SK-MEL-5 (cell line): ENCODE measurements at regions not wholly inside any gene's neighbourhood (a gene's known extent, or its start where the extent isn't known, plus 50 kb on each side); places are given as distances from the start of the nearest gene placed in this dataset.

ENCODE experiments used
- DNase-seq: peaks from one replicate; pipeline ENCODE4 v3.0.0-alpha.2; 2016; ENCODE audit warnings: low read depth, low spot score
- in situ Hi-C: cut with HindIII; loops from 2 replicates; pipeline ENCODE4 v1.10.0; 2016; ENCODE audit warnings: low sequenced_read_pairs, high pct_unique_total_duplicates, low pct_unique_long_range_greater_than_20kb

DNA sequence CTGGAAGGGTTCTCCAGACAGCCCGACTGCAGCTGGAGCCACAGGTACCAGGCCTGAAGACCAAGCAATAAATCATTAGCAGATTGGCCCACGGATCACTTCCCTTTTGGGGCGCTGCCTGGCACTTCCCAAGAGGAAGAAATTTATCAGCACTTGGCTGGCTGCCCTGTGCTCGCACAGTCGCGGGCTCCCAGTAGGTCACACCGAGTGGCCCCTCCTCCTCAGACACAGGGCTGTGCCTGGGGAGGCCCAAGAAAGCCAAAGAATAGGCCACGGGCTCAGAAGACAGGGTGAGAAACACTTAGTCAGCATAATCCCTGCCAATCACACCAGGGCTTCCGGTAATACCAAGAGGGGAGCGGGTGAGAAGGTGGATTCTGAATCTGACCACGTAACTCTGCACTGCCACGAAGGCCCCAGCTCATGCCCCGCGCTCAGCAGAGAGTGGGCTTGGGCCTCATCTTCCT, 115.7 kb upstream of the MSX2 start:
- no peak for DNase-seq
- in situ Hi-C loops = no loop called here

DNA sequence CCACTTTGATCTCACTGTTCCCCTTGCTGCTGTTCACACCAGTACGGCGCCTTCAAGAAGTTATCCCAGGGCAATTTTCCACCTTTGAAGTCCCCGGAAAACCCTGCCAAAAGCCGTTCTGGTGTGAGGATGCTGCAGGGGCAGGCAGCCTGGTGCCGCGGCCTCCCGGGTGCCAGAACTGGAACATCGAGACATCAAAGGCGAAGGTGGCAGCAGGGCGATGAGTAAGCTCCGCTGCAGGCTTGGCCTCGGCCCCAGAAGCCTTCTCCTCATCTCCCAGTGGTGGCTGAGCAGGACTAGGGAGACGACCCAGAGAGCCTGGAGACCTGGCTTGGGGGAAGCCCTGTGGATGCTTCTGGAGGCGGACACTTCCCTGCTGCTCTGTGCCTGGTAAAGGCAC, 115.3 kb upstream of the MSX2 start:
- DNase-seq = no peak
- in situ Hi-C loops = no loop called here

DNA sequence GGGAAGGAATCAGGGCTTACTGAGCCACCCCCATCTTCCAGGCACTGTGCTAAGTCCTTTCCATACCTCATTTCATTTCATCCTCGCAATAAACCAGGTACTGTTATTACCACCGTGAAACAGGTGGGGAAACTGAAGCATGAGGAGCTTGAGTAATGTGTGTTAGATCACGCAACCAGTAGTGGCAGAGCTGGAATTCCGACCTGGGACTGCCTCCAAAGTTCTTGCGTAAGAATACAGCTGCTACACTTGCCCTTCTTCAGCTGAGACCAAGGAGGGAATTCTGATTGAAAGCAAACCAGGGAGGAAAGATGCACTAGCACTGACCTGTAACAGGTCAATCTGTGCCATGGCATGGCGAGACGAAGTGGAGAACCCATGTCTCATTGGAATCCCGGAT, 113.4 kb upstream of the MSX2 start:
- DNase-seq = no peak

DNA sequence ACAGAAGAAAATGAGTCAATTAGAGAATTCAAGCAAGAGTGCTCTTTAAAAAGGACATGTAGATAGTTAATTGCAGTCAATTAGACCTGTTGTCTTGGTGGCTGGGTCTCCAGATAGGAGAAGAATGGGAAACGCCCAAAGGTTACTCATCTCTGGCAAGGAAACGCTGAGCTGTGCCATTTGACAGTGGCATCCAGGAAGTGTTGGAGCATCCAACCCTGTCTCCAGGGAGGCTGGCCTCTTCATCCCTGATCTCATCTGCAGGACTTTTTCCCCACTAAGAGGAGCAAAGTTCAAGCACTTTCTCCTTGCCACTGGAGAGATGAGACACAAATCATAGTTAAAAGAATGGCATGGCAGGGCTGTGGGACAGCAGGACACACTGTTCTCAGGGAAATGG, 111.7 kb upstream of the MSX2 start:
- DNase-seq = no peak
- in situ Hi-C loops = no loop called here

More for the DNA sequence above, 113.4 kb upstream of the MSX2 start:
- in situ Hi-C loops = no loop called here

DNA sequence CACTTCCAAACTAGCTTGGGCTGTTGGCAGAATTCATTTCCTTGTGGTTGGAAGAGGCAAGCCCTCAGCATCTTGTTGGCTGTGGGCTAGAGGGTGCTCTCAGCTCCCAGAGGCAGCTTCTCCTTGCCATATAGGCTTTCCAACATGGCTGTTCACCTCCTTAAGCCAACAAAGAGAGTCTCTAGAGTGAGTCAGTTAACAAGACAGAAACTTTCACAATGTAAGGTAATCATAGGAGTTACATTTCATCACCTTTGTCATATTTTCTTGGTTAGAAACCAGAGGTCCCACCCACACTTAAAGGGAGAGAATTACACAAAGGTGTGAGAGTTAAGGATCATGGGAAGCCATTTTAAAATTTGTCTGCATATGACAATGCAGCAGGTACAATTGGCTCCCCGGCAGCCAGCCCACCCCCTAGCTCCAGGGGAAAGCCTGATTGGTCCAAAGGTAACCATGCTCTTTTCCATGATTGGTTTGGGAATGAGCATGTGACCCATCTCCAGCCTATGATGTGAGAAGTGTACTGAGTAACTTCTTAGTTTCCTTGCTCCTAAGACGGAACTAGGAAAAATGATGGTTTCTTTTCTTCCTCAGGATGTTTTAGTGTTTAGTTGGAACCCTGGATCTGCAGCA, 109.8 kb upstream of the MSX2 start:
- DNase-seq = no peak
- in situ Hi-C loops = no loop called here

DNA sequence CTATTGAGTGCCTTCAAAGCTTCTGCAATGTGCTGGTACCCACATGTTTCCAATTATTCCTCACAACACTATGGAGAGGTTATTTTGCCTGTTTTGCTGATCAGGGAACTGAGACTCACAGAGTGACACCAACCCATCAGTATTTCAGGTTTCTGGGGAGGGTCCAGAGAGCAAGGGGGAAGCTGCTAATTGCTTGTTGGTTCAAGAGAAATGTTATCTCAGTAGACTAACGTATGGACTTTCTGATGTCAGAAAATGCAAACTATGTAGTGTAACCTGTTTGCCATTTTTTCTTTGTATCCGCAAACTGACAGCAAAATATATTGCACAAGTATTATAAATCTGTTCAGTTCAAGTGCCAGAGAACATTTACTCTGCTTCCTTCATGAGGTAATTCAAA, 108.3 kb upstream of the MSX2 start:
- in situ Hi-C loops = no loop called here
- no peak for DNase-seq

DNA sequence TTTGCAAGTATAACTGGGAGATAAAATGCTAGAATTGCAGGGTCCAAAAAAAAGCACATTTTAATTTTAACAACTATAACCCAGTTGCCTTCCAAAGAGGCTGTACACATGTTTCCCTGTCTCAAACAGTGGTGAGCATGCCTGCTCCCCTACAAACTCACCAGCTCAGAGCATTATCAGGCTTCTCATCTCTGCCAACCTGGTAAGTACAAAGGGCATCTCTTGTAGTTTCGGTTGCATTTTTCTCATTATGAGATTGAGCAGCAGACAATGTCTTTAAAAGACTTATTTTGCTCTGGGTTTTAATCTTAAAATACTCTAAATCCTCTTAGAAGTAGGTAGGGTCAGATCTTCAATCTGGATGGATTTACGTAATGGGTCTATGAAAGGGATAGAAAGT, 107.1 kb upstream of the MSX2 start:
- DNase-seq = no peak
- in situ Hi-C loops = no loop called here

DNA sequence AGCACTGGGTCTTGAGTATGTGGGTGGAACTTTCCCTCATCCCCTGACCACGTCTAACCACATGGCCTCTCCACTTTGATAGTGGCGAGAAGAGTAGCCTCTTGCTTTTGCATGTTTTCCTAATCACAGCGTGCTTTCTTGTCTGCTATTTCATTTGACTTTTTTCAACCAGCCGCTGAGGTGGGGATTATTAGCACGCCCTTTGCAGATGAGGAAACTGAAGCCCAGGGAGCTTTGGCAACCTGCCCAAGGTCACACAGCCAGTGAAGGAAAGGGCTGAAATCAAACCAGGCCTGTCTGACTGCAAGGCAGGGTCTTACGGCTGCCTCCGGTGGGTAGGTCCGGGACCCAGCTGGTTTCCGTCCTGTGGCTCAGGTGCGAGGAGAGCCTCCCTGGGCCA, 106.5 kb upstream of the MSX2 start:
- in situ Hi-C loops = no loop called here
- no peak for DNase-seq

DNA sequence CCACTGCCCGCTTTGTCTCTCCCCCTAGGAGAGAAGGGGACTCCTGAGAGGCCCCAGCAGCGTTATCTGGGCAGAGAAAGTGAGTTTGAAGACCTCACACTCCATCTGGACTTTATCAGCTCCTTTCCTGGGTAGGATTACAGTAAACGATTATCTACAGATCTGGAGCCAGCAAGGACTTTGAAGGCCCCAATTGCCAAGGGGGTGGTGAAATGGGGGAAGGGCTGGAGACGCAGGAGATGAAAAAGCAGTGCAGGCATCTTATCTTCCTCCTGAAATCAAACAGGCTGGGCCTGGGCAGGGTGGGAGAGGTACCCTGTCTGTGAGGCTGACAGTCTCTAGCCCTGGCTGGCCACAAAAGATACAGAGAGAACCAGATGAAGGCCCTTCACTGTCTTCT, 105.8 kb upstream of the MSX2 start:
- DNase-seq = no peak
- in situ Hi-C loops = no loop called here

DNA sequence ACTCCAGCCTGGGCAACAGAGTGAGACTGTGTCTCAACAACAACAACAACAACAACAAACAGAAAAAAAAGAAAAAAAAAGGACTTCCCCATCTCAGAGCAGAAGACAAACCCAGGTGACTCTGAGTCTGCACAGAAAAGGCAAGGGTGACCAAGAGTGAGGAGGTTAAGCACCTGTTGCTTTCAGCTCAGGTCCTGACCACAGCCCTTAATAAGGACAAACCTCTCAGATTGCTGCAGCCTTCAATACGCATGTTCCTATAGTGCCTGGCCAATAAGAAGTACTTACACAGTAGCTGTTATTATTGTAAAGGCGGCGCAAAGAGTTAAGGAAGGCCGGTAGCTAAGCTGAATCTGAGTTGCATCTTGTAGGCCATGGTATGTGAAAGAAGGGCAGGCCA, 102.3 kb upstream of the MSX2 start:
- DNase-seq = no peak
- in situ Hi-C loops = no loop called here

DNA sequence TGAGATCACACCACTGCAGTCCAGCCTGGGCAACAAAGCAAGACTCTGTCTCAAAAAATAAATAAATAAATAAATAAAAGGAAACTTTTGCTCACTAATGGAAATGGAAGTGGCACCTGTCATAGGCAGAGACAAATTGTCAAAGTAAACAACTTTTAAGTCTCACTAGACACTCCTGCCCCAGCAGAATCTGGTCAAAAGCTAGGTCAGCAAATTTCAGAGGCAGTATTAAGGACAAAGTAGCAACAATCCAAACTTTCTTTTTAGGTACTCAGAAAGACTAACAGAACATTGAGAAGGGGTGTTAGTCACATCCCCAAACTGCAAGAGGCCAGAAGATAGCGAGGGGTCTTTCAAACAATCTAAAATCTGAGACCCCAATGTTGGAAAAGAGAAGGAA, 101.4 kb upstream of the MSX2 start:
- in situ Hi-C loops = no loop called here
- DNase-seq = no peak

DNA sequence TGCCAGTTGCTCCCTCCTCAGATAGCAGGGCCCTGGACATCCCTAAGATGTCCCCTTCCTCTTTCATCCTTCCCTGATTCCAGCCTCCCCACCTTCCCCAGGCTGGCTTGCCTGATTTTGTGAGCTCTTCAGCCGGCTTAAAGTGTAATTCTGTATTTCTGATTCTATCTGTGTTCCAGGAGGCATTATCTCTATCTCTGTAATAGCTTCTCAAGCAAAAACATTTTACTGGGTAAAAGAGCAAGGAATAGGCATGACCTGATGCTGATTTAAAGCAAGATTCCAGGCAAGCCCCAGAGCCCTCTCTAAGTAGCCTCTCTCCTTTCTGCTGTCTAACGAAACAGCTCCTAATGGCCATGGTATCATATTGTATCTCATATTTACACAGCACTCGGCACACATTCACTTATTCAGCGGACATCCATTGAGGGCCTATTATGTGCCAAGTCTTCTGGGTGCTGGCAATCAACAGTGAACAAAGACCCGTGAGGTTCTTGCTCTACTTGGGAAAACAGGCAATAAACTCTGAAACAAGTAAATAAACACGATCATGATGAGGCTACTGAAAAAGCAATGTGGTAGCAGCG, 100.9 kb upstream of the MSX2 start:
- in situ Hi-C loops = no loop called here
- no peak for DNase-seq

DNA sequence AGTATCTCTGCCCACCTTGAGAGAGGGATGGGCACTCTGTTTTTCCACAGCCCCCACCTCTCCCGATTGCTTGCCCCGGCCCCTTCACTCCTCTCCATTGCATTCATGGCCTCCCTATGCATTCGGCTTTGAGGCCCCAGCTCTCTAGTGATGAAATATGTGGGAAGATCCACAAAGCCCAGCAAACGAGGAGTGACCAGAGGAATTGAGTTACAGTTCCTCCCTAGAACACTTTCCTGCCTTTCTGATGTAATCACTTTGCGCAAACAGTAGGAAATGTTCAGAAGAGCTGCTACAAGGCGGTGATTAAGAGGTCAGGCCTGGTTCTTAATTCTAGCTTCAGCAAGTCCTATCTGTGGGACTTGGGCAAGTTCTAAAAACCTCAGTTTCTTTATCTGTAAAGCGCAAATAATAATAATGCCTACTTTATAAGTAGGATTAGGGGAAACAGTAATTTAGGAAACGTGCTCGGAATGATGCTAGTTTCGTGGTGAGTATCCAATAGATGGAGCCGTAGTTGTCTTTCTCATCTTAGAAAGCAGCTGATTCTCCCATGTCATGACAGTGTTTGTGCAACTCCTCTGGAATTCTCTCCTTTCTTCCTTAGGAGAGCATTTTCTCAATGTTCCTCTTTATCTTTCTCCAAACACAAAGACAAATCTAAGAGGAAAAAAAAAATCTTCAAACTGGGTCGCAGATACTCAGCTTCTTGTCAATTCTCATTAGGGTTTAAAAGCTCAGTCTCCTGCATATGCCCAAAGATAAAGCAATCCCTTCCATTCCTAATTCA, 99.5 kb upstream of the MSX2 start:
- no peak for DNase-seq

DNA sequence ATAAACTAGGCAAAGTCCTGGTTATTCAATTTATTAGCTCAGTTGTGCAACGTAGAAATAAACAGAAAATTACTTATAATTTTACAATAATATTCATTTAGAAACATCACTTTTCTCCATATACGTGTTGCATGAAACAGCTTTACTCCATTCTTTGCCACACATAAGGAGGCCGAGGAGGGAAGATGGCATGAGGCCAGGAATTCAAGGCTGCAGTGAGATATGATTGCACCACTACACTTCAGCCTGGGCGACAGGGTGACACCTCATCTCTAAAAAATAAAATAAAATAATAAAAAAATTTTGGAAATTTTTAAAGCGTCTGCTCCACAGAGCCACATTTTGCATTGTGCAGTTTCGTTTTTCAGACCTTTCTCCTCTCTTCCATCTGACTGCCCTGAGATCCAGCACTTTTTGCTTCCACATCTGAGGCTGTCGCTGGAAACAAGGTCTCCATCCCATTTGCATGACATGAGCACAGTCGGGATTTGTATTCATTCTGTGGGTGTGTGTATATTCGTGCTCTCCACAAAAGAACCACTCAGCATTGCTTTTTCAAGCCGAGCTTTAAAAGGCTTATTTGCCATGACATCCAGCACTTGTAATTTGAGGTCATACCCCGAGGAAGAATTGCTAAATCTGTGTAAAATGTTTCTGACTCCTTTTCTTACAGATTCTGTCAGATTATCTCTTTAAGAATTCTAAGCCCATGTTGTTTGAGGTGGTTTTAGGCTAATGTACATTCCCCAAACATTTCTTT, 98.6 kb upstream of the MSX2 start:
- DNase-seq = no peak
- in situ Hi-C loops = no loop called here

More for the DNA sequence above, 99.5 kb upstream of the MSX2 start:
- in situ Hi-C loops = no loop called here

DNA sequence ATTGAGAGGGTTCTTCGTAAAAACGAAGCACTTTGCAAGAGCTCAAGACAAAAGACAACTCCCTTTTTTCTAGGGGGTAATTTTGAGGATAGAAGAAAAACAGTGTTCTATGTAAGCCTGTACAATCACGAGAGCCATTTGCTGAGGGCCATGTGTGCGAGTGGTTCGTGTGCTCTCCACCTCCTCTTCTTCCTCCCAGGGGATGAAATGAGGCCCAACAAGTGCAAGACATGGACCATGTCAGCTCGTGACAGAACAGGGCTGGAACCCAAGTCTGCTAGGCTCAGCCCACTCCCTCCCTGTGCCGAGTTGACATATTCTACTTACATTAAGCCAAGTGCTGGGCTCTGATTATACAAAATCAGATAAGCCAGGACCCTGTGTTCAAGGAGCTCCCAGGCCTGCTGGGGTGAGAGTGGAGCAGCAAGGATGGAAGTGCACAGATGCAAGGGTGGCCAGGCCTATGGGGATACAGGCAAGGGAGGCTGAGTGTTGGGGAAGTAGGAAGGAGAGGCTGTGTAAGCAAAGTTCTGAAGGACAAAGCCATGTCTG, 97.9 kb upstream of the MSX2 start:
- in situ Hi-C loops = no loop called here
- no peak for DNase-seq

DNA sequence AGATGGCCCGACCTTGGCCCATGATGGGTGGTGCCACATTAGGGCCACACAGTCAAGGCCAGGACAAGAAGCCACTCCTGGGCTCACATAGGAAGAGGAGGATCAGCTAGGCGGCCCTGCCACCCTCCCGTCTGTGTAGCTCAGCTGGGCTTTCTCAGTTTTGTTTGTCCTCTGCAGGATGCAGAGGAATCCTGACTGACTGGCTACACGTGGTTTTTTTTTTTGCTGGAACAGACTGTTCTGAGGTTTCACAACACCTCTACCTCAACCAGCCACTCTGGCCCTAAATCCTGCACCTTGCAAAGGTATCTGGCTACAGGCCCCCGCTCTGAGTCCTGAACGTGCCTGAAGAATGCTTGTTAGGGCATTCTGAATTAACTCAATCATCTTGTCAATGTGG, 88.3 kb upstream of the MSX2 start:
- in situ Hi-C loops = no loop called here
- DNase-seq = no peak

DNA sequence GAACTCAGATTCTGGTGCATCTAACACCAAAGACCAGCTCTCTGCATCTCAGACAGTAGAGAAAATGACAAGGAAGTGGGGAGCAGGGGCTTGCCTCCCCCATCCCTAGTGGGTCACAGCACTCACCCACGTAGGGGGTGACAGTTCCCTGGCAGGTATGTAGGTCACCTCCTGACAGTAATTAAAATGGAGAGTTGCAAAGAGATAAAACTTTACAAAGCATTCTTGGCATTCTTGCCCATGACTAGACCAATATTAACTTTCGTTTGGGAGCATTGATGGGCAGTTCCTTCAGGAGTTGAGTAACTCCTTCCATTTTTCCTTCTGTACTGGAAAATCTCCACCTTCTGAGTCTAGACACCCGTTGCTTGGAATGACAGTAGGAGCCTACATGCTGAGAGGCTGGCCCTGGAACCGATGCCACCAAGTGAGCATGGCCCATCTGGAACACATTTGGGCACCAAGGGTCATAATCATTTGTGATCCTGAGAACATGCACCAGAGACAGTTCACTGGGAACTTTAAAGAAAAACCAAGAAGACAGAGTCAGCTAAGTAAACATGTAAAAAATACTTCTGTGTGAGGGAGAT, 81.5 kb upstream of the MSX2 start:
- no peak for DNase-seq
- in situ Hi-C loops = no loop called here

DNA sequence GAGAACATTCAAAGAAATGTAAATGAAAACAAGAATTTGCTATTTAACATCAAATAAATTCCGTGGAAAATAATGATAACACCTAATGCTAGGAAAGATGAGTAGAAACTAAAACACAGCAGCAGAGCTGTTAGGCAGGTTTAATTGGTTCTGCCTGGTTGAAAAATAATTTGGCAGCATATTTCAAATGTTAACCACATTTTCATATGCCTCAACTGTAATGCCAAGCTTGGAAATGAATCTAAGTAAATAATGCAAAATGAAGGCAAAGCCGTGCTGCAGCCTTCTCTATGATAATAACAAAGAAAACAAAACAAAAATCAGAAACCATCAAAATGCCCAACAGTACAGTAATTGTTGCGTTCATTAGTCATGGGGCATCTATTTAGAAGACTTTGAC, 79.9 kb upstream of the MSX2 start:
- in situ Hi-C loops = no loop called here
- no peak for DNase-seq
